GM12865 (cell line): ENCODE measurements at regions not wholly inside any gene's neighbourhood (a gene's known extent, or its start where the extent isn't known, plus 50 kb on each side); places are given as distances from the start of the nearest gene placed in this dataset.

Source experiments
- DNase-seq: peaks from one replicate; pipeline ENCODE4 v3.0.0; 2010; ENCODE audit warnings: low read depth
- H3K4me3 ChIP-seq: 2 replicates; pipeline ENCODE4 v1.5.1; 2011; ENCODE audit warnings: mild to moderate bottlenecking, low read depth, low read length, control low read depth
- CTCF ChIP-seq: IDR thresholded peaks from 2 replicates; pipeline ENCODE4 v1.5.1; 2011; ENCODE audit warnings: low read length, control low read depth, low read depth, inconsistent platforms; ENCODE audit not compliant: insufficient read depth; ENCODE audit errors: missing control alignments

DNA sequence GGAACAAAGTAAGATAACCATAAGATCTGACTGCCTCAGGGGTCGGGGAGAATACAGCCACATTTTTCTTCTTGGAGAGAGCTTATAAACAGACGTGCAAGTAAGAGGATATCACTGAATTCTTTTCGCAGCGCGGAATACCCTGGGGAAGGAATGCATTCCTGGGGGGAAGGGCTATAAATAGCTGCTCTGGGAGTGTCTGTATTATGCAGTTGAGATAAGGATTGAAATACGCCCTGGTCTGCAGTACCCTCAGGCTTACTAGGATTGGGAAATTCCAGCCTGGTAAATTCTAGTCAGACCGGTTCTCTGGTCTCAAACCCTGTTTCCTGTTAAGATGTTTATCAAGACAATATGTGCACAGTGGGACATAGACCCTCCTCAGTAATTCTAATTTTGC is 1491.7 kb upstream of the RAG2 start:
- no peak for DNase-seq
- TF ChIP-seq CTCF = no peak
- no peak overlapping the region for H3K4me3 ChIP-seq

GRCh38 chr11:38060920-38061319 is 1462.9 kb upstream of the RAG2 start:
- H3K4me3 ChIP-seq = no peak overlapping the region
- TF ChIP-seq CTCF = no peak
- DNase-seq = no peak

DNA sequence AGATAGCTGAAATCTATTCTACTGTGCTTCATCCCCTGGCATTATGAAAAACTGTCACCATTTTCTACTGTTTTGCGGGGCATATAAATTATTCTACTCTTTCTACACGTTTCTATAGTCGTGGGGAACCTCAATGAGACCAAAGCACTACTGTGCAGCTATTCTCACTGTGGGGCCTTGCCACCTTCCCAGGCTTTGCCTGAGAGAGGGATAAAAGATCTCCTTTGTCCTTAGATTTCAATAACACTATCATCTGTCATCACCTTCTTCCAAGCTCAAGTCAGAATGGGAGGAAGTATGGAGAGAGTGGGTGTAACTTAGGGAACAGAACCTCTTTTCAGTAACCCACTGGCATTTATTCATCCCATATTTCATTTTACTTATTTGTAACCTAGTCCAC is 1462.1 kb upstream of the RAG2 start:
- DNase-seq = no peak

GRCh38 chr11:38046571-38047135 is 1448.6 kb upstream of the RAG2 start:
- H3K4me3 ChIP-seq = no peak overlapping the region
- DNase-seq = no peak
- no peak for TF ChIP-seq CTCF

More for the DNA sequence above, 1462.1 kb upstream of the RAG2 start:
- no peak overlapping the region for H3K4me3 ChIP-seq
- TF ChIP-seq CTCF = no peak

DNA sequence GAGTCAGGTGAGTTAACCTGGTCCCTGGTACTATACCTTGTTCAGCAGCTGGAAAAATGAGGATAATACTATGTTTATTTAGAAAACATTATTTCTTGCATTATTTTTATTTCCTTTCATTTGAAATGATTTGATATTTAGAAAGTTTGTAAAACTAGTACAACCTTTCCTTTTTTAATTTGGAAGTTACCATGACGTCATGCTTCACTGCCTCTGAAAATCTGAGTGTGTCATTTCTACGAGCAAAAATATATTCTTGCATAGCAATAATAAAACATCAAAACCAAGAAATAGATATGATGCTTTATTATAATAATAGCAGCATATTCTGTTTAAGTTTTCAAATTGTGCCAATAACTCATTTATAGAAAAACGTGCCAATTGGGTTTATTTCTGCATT is 1445.0 kb upstream of the RAG2 start:
- H3K4me3 ChIP-seq = no peak overlapping the region
- no peak for TF ChIP-seq CTCF
- DNase-seq = no peak

GRCh38 chr11:38038777-38039176 is 1440.7 kb upstream of the RAG2 start:
- no peak for TF ChIP-seq CTCF
- no peak overlapping the region for H3K4me3 ChIP-seq
- DNase-seq = no peak

DNA sequence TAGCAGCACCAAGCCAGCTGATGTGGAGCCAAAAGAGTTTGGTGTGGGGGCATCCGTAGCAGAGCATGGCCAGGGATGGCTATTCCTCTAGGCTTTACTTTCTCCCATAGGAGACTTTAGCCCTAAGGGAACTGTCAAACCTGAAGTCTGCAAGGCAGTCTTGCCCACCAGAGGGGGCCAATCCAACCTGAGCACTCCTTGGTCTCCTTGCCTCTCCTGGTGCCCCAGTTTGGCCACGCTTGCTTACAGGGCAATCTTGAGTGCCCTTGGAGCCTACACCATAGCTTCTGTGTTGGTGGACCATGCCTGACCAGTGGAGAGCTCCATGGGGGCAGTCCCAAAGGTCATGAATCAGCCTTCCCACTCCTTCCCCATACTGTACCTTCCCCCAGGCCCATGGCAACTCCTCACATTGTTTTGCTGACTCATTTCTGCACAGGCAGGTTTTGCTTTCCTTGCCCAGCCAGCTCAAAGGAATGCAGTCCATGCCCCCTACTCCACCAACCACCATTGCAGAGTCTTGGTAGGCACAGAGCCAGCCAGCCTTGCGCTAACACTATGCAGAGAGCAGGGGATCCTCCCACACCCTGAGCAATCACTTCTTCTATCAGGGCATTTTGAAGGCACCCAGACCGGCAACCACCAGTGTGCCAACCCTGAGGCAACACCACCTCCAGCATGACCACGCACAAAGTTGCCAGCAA is 1421.2 kb upstream of the RAG2 start:
- no peak for DNase-seq
- H3K4me3 ChIP-seq = no peak overlapping the region
- no peak for TF ChIP-seq CTCF
